PFSK-1 (cell line): ENCODE measurements at regions not wholly inside any gene's neighbourhood (a gene's known extent, or its start where the extent isn't known, plus 50 kb on each side); places are given as distances from the start of the nearest gene placed in this dataset.

Source experiments
- POLR2AphosphoS5 ChIP-seq: IDR thresholded peaks from 2 replicates; pipeline ENCODE4 v1.6.1; 2012; ENCODE audit warnings: low read depth, mild to moderate bottlenecking, control low read depth, low read length, moderate library complexity
- SIN3A ChIP-seq: IDR thresholded peaks from 2 replicates; pipeline ENCODE4 v1.6.1; 2012; ENCODE audit warnings: mild to moderate bottlenecking, low read length, moderate library complexity, borderline replicate concordance; ENCODE audit not compliant: insufficient read depth
- TAF1 ChIP-seq: IDR thresholded peaks from 2 replicates; pipeline ENCODE4 v1.6.1; 2012; ENCODE audit warnings: low read length, control low read depth, borderline replicate concordance; ENCODE audit not compliant: insufficient read depth

DNA sequence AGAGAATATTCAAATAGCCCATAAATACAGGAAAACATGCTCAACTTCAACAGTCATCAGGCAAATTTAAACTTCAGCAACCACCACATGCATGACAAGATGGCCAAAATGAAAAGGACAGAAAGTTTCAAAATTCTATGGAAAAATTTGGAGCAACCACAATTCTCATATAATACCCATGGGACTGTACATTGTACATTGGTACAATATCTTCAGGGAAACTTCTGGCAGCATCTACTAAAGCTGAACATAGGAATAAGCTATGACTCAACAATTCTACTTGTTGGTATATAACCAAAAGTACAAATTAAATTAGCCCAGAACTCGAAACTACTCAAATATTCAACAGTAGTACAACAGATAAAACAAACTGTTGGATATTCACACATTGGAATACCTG lies 847.6 kb downstream of the TBL1XR1 start:
- no peak for TF ChIP-seq SIN3A
- TF ChIP-seq POLR2AphosphoS5, result no peak
- TF ChIP-seq TAF1, result no peak
